Loucy (cell line): ENCODE measurements at regions not wholly inside any gene's neighbourhood (a gene's known extent, or its start where the extent isn't known, plus 50 kb on each side); places are given as distances from the start of the nearest gene placed in this dataset.

Experiments
- H2AFZ ChIP-seq: fragments of 200-600 bp; sonication (generic); 2 replicates; pipeline ENCODE4 v1.6.0; 2016; ENCODE audit warnings: antibody characterized with exemption, mild to moderate bottlenecking, low read length, moderate library complexity
- H3F3A ChIP-seq: fragments of 200-600 bp; 2 replicates; pipeline ENCODE4 v1.6.0; 2016; ENCODE audit warnings: antibody characterized with exemption, low read depth, mild to moderate bottlenecking
- H3K27me3 ChIP-seq: fragments of 200-600 bp; sonication (generic); 2 replicates; pipeline ENCODE4 v1.6.1; 2014; ENCODE audit warnings: low read length, mild to moderate bottlenecking; ENCODE audit not compliant: insufficient read depth, poor library complexity, severe bottlenecking
- H3K36me3 ChIP-seq: fragments of 200-600 bp; sonication (generic); 2 replicates; pipeline ENCODE4 v1.6.1; 2016; ENCODE audit warnings: low read length; ENCODE audit not compliant: insufficient read depth
- H3K4me1 ChIP-seq: fragments of 200-600 bp; sonication (generic); 2 replicates; pipeline ENCODE4 v1.5.1; 2014; ENCODE audit warnings: low read length, mild to moderate bottlenecking; ENCODE audit not compliant: insufficient read depth, poor library complexity, severe bottlenecking
- H3K4me2 ChIP-seq: fragments of 200-600 bp; sonication (generic); 2 replicates; pipeline ENCODE4 v1.6.0; 2014; ENCODE audit warnings: antibody characterized with exemption, low read length, low read depth, mild to moderate bottlenecking; ENCODE audit not compliant: poor library complexity, severe bottlenecking
- H3K4me3 ChIP-seq: fragments of 200-600 bp; sonication (generic); 2 replicates; pipeline ENCODE4 v1.5.1; 2014; ENCODE audit warnings: low read length, mild to moderate bottlenecking, mixed read lengths; ENCODE audit not compliant: poor library complexity, severe bottlenecking
- H3K79me2 ChIP-seq: fragments of 200-600 bp; sonication (generic); 2 replicates; pipeline ENCODE4 v1.6.1; 2014; ENCODE audit warnings: low read length; ENCODE audit not compliant: insufficient read depth
- H3K9ac ChIP-seq: fragments of 200-600 bp; sonication (generic); 2 replicates; pipeline ENCODE4 v1.6.0; 2014; ENCODE audit warnings: mild to moderate bottlenecking, low read depth, low read length, moderate library complexity; ENCODE audit not compliant: poor library complexity, severe bottlenecking
- H3K9me2 ChIP-seq: fragments of 200-600 bp; sonication (generic); replicated peaks from 2 replicates; pipeline ENCODE4 v1.6.1; 2016; ENCODE audit warnings: low read depth, low read length, mixed read lengths
- H3K9me3 ChIP-seq: fragments of 200-600 bp; sonication (generic); 2 replicates; pipeline ENCODE4 v1.6.1; 2014; ENCODE audit warnings: mild to moderate bottlenecking, antibody characterized with exemption, low read length, low read depth; ENCODE audit not compliant: insufficient read depth
- H4K20me1 ChIP-seq: fragments of 200-600 bp; sonication (generic); 2 replicates; pipeline ENCODE4 v1.6.0; 2014; ENCODE audit warnings: antibody characterized with exemption, low read length, mild to moderate bottlenecking; ENCODE audit not compliant: insufficient read depth, poor library complexity, severe bottlenecking
- CTCF ChIP-seq: fragments of 200-600 bp; sonication (generic); conservative IDR thresholded peaks from 2 replicates; pipeline ENCODE4 v1.5.1; 2014; ENCODE audit warnings: mild to moderate bottlenecking, antibody characterized with exemption, low read length
- EZH2phosphoT487 ChIP-seq: fragments of 200-600 bp; IDR thresholded peaks from 2 replicates; pipeline ENCODE4 v1.6.1; 2018; ENCODE audit warnings: antibody characterized with exemption, mild to moderate bottlenecking, moderate library complexity, borderline replicate concordance

- no peaks in the 10 kb centered on the region for H3F3A ChIP-seq
- H3K4me3 ChIP-seq, result no peak overlapping the region
- H3K9me2 ChIP-seq, result no peaks in the 10 kb centered on the region
- no peaks in the 10 kb centered on the region; the same call in 1 of the 2 replicates for H3K9me3 ChIP-seq
- H3K9ac ChIP-seq, result no peak overlapping the region
- no peaks in the 10 kb centered on the region for H3K4me1 ChIP-seq
- no peak overlapping the region for H3K4me2 ChIP-seq
- no peaks in the 10 kb centered on the region for H3K27me3 ChIP-seq
- H2AFZ ChIP-seq, result no peak overlapping the region
- H4K20me1 ChIP-seq, result no peaks in the 10 kb centered on the region
- no peak for TF ChIP-seq EZH2phosphoT487
- TF ChIP-seq CTCF, result no peak
- H3K36me3 ChIP-seq, result no peaks in the 10 kb centered on the region
- no peaks in the 10 kb centered on the region for H3K79me2 ChIP-seq
Observed at GRCh38 chr21:30104241-30104640, 62.4 kb downstream of the CLDN17 start.

DNA sequence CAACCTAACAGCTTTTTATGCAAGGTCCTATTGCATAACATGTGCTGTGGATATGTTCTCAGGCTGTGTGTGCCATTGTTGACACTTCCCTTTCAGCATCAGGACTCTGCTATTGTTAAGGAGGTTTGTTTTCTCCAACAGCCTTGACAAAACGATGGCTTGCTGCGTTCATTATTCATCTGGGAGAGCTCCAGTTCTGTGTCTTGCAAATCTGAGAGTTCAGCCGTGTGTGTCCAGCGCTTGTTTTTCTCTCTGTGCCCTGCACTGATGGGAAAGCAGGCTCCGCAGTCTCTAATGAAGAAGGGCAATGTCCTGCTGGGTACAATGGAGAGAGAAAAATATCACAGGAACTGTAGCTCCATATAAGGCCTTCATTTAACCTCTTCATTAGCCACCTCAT is 63.7 kb downstream of the CLDN17 start:
- no peaks in the 10 kb centered on the region; the same call in 1 of the 2 replicates for H3K9me3 ChIP-seq
- no peak for TF ChIP-seq CTCF
- H3K9ac ChIP-seq, result no peak overlapping the region
- H3K27me3 ChIP-seq, result no peaks in the 10 kb centered on the region
- no peaks in the 10 kb centered on the region for H4K20me1 ChIP-seq
- H3K36me3 ChIP-seq, result no peaks in the 10 kb centered on the region
- no peaks in the 10 kb centered on the region for H3K9me2 ChIP-seq
- H3F3A ChIP-seq, result no peaks in the 10 kb centered on the region
- H3K4me2 ChIP-seq, result no peak overlapping the region
- H2AFZ ChIP-seq, result no peak overlapping the region
- H3K4me1 ChIP-seq, result no peaks in the 10 kb centered on the region
- H3K4me3 ChIP-seq, result no peak overlapping the region
- no peaks in the 10 kb centered on the region for H3K79me2 ChIP-seq

GRCh38 chr21:30101967-30102366 is 64.6 kb downstream of the CLDN17 start:
- Histone ChIP-seq H3K4me3 (no peak overlapping the region), H3K9me3 (no peaks in the 10 kb centered on the region; the same call in 1 of the 2 replicates), H3K4me2 (no peak overlapping the region), H3K36me3 (no peaks in the 10 kb centered on the region), H3K9ac (no peak overlapping the region), H3K4me1 (no peaks in the 10 kb centered on the region), H3K79me2 (no peaks in the 10 kb centered on the region), H3F3A (no peaks in the 10 kb centered on the region), H3K9me2 (no peaks in the 10 kb centered on the region), H3K27me3 (no peaks in the 10 kb centered on the region), H2AFZ (no peak overlapping the region), H4K20me1 (no peaks in the 10 kb centered on the region)
- TF ChIP-seq CTCF, result no peak
- no peak for TF ChIP-seq EZH2phosphoT487
